Stimulated activated CD4-positive, alpha-beta T cell treated with anti-CD3 and anti-CD28 coated beads, Interleukin-15, amount 100 ng/mL, for 1 hour (primary cell): ENCODE measurements at regions not wholly inside any gene's neighbourhood (a gene's known extent, or its start where the extent isn't known, plus 50 kb on each side); places are given as distances from the start of the nearest gene placed in this dataset.
"Not testable (repeated sequence)": the region's sequence is repeated elsewhere in the genome, so short reads cannot be mapped to it uniquely, and the experiment has no call there.

ENCODE experiments used
- DNase-seq, 2 donors: peaks; one replicate each; pipeline ENCODE4 v3.0.0-alpha.2; 2020; ENCODE audit warnings: low read depth in 1 of 2, low spot score in 1 of 2

DNA sequence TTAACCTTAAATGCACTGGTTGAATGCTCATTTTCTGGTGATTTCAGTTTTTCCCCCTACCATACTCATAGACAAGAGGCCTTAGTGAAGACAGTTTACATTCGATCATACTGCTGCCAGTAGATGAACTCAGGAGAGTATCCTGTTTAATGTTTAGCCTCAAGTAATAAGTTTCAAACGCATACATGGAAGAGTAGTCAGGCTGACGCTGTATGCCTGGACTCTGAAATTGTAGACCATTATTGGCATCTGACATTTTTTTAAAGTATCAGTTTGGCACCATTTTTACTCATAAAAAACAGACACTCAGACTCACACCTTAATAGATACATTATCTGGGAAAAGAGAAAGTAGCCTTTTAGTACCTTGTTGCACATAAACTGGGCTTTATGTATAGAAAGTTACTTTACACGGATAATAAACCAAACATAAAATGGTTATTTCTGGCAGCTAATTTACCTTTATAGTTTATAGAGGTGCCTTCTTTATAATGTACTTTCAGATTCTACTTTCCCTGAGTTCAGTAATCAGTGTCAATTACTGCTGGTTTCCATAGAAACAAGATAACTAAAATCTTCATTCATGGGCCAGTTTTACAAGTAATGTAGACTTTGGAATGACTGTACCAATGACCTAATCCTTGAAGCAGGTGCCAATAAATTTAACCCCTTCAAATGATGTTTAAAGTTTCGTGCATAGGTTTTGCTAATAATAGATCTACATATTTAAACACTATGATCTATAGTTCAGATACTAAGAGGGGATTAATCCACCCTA lies 183.8 kb upstream of the ITGA1 start:
- DNase-seq, result no peak

DNA sequence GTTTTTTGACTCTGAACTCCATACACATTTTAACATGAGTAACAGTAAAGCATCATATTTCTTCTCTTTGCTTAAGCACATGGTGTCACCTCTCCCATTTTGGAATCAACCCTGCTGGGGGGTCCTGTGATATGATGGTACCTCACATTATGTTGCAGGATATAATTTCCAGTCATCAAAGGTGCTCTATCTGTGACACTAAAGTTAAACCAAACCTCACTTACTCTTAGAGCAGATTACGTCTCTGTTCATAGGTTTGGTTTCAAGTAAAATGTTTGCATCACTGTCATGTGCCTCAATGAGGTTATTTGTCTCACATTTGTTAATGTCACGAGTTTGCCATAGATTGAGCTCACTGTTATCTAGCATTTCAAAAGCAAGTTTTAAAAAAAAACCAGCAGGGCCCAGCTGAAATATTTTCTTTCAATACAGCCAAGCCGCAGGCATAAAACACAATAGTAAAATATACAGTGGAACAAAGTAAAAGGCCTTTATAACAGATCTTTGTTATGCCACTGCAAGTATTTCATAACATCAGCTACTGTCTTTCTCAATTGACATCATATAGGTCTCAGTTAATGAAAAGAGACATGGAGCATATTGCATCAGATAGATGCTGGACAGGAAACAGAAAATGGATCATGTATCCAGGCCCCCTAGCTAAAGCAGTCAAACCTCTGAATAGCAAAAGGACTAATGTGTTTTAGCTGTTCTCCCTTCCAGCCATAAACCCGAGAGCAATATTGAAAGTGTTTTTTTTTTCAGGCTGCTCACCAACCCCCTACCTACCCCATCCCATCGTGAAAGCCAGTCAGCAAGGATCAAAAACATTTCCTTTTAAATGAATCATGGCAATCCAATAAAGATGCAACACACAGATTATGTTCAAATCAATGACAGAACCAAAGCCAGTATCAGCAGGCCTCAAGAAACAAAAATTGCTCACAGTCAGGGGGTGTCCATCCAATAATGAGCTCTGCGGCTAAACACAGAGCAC lies 182.1 kb upstream of the ITGA1 start:
- no peak for DNase-seq

DNA sequence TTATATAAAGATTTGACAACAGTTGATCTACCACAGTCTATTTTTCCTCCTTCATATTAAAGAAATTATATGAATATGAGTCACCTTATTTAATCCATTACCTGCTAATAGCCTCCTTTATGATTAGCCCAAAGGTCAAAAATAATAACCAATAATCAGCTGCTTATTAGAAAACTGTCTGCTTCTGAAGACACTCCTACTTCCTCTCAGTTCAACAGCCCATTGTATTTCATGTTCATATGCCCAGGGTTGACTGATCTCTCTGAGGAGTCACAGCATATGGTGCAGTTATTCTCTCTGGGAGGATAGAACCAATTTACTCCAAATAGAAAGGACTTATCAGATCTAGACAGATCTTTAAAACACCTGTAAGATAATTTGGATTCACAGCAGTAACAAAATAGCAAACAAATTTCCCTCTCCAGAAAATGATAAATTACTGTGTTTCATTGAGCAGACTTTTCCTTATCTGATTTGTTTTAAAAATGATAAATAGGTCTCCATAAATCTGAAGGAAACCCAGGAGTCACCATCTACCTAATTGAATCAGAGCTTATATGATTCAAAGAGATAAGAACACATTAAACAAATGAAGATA lies 180.4 kb upstream of the ITGA1 start:
- DNase-seq, result no peak

DNA sequence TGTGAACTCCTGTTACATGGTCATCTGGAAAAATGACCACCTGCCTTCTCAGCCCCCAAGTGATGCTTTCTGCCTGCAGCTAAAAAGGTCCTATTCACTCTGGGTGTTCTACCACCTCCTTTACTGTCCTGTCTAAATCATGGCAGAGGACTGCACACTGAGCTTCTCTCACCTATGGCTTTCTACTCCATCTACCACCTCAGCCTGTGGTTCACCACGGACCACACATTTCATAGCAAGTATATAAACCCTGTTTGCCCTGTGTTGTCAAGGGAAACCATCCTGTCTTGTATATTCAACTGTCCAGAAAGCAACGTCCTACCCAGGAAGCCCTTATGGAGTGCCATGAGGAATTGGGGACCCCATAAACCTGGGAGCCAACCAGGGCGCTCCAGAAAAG lies 167.4 kb upstream of the ITGA1 start:
- DNase-seq, result no peak

DNA sequence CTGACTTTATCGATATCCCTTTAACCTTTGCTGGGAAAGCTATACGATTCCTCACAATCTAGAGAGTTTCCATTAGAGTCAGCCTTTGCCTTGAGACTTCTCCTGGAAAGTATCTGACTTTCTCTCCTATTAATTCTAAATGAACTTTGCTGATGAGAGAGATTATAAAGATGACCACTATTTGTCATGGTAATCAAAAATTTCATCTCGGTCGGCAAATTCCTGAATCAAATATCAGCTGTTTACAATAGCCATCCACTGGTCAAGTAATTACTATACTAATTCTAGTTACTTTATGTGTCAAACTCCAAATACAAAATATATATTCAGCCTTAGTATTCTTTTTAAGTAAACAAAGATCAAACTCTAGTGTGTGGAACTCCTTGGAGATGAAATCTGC lies 164.4 kb upstream of the ITGA1 start:
- DNase-seq, result no peak

DNA sequence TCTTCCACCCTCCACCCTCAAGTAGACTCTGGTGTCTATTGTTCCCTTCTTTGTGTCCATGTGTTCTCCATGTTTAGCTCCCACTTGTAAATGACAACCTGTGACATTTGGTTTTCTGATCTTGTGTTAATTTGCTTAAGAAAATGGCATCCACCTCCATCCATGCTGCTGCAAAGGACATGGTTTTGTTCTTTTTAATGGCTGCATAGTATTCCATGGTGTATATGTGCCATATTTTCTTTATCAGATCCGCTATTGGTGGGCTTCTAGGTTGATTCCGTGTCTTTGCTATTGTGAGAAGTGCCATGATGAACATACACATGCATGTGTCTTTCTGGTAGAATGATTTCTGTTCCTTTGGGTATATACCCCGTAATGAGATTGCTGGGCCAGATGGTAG lies 163.4 kb upstream of the ITGA1 start:
- no peak for DNase-seq

DNA sequence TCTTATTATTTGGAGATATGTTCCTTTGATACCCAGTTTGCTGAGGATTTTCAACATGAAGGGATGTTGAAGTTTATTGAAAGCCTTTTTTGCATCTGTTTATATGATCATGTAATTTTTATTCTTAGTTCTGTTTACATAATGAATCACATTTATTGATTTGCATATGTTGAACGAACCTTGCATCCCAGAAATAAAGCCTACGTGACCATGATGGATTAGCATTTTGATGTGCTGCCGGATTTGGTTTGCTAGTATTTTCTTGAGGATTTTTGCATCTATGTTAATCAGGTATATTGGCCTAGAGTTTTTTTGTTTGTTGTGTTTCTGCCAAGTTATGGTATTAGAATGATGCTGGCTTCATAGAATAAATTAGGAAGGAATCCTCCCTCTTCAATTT lies 161.4 kb upstream of the ITGA1 start:
- DNase-seq, result no peak

DNA sequence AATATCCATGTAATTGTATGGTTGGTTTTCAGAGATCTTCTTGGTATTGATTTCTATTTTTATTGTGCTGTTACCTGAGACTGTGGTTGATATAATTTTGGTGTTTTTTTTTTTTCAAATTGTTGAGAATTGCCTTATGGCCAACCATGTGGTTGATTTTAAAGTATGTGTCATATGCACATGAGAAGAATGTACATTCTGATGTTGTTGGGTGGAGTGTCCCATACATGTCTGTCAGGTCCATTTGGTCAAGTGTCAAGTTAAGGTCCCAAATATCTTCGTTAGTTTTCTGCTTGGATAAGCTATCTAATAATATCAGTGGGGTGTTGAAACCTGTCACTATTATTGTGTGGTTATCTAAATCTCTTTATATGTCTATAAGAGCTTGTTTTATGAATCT lies 160.0 kb upstream of the ITGA1 start:
- DNase-seq, result no peak

DNA sequence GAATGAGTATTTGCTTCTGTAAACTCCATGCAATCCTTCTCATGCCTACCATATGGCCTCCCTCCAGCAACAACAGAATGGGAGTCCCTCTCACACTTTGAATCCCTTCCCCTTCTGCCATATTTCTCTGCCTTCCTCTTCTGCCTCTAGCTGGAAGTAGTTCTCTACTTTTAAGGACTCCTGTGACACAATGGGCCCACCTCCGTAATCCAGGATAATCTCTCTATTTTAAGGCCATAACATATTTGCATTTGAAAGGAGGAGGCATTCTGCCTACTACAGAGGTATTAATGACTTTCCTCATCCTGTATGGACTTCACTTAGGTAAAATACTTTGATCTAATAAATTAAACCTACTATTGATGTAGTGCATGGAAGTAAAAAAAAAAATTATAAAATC lies 155.4 kb upstream of the ITGA1 start:
- DNase-seq, result no peak

DNA sequence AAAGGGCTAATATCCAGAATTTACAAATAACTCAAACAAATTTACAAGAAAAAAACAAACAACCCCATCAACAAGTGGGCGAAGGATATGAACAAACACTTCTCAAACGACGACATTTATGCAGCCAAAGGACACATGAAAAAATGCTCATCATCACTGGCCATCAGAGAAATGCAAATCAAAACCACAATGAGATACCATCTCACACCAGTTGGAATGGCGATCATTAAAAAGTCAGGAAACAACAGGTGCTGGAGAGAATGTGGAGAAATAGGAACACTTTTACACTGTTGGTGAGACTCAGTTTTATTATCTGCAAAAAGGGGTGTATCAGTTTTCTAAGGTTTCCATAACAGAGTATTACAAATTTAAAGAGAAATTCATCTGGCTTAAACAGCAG lies 153.5 kb upstream of the ITGA1 start:
- not testable (repeated sequence) for DNase-seq

DNA sequence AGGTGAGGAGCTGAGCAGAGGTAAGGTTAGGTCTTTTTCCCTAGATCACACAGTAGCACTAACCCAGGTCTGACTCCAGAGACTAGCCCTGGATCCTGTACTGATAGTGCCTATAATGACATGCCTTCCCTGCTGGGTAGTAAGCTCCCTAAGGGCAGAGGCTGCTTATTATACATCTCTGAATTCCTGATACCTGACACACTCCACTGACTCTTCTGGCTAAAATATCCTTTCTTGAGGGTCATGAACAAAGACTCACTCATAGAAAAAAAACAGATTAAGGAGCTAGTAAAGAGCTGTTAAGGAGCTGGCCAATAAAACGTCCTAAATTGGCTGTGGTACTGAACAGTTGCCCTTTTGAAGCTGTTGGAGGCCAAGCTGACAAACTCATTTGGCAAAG lies 149.0 kb upstream of the ITGA1 start:
- DNase-seq, result no peak

DNA sequence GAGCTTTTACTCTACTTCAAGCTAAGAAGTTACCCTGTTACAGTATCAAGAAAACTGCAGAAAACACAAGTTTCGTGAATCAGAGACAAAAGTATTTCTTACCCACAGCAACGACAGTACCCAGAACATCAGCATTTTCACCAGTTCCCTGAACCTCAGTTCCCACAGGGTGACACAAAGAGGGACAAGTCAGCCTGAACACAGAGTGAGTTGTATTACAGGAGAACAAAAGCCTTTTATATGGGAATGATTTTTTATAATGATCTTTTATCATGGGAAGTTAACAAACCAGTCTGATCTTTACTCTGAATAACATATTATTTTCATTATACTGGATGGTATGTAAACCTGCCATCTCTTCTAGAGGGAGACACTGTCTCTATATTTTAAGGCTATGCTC lies 139.0 kb upstream of the ITGA1 start:
- no peak for DNase-seq

DNA sequence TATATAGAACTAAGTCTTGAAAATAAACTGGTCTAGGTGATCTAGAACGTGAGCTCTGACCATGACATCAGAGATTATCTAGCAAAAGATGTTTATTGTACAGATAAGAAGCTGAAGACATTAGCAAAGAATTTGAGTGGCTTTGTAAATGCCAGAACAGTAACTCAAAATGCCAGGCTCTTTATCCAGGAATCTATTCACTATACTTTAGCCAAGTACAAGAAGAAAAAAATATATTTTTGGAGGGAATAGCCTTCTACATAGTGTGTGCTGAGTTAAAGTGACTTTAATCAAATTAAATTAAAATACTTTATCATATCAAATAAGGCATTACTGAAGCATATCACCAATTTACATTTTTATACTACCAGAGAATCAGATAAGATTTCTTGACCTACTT lies 132.6 kb upstream of the ITGA1 start:
- no peak for DNase-seq

DNA sequence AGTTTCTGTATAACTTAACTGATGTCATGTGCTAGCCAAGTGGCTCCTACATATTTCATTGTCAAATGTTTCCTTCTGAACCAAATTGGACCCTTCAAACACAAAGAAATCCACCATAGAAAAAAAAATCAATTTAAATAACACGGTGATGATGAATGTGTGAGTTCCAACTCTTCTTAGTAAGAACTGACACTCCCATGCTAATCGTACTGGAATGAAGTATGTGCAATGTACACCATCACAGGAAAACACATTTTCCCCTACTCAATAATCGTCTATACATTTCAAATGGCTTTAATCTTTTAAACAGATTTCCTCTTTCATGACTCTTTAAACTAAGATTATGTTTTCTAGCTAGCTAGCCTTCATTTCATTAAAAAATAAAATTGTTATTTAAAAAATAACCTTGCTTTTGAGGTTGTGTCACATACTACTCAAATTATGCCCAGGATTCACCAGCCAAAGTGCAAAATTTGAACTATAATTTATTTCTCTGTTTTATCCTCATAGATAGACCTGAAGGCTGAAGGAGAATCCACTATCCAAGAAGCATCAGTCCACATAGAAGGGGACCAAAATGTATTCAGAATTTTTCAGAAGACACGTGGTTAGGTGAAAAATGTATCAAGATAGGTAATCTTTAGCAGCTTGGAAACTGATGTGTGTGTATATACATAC lies 131.0 kb upstream of the ITGA1 start:
- no peak for DNase-seq

DNA sequence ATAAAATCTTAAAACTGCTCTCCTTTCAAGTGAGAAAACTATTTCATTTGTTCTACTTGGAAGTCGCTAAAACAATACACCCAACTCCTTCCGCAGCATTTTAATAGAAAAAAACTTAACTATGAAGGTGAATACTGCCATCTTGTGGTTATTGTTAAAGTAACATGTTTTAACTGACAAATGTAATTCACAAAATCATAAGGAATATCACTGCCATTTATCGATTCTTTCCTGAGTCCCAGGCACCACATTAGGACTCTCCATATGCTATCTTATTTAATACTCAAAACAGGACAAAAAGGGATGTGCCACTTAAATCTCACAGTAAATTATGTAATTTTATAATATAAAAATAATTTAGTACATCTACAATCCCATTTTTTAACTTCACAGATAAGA lies 130.5 kb upstream of the ITGA1 start:
- DNase-seq, result no peak

DNA sequence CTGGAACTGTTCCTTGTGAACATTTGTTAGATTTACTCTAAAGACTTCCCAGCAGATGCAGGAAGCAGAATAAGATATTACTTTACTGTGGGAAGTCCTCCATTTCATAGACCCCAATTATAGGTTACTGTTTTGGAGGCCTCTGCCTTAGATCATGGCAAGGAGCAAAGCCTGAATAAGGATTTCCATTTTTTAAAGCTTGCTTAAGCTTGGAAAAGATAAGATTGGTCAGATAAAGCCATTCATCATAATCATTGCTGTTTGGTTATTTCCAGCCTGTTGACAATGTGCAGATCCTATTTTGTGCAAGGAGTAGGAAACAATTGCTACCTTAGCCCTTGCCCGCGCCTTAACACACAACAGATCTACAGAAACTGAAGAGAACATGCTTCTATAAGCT lies 129.5 kb upstream of the ITGA1 start:
- DNase-seq, result no peak

DNA sequence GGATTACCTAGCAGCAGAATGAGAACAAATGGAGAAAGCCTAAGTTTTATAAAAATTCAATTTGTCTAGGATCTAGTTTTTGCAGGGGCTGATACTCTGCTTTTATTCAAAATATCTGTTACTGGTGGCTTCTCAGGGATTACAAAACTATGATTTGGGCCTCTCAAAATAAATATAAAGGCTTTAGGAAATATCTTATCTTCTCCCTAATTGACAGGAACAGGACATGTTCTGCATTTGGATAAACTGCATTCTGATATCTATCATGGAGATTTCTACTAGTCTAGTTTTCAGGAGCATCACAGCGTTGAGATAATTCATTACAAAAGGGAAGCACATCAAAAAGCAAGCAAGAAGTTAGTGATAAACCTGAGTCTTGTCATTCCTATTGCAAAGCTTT lies 127.1 kb upstream of the ITGA1 start:
- no peak for DNase-seq

DNA sequence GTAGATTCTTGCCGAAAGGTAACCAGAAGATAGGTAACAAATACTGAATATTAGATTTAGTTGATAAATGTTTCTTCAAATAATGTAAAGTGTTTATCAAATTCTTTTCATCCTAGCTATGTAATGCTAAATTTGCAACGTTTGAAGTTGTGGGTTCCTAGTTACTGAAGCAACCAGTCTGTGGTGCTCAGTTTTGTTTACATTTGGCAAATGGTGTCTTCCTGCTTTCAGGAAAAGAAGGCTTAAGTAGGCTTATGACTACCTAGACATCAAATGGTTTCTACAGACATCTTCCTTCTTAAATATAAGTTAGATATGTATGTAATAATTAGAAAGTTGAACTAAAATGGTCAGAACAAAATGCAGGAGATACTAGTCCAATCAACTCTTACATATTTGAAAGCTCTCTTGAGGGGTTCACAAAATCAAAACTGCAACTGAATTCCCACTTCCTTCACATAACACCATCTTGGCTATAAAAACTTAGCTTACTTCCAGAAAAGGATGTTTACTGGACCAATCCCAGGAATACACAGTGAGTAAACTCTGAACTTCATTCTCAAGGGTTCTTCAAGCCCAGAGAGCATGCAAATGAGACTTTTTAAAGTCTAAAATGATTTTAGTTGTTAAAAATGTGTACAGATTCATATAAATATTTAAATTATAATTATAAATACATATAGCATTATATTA lies 125.7 kb upstream of the ITGA1 start:
- DNase-seq, result no peak

DNA sequence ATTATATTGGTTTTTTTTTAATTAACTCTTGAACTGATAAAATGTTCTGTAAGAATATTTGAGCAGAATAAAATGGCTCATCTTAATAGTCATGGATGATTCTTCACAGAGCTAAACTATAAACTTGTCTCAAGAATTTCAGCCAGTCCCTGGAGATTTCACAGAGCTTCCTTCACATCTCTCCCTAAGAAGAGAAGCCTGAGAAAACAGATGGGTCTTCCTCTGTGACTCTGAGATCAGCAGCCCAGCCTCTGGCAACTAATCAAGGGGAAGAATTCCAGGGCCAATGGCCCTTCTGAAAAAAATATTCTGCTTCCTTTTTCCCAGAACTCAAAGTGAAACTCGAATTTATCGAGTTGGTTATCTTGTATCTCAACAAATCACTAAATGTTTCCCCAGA lies 122.2 kb upstream of the ITGA1 start:
- no peak for DNase-seq

DNA sequence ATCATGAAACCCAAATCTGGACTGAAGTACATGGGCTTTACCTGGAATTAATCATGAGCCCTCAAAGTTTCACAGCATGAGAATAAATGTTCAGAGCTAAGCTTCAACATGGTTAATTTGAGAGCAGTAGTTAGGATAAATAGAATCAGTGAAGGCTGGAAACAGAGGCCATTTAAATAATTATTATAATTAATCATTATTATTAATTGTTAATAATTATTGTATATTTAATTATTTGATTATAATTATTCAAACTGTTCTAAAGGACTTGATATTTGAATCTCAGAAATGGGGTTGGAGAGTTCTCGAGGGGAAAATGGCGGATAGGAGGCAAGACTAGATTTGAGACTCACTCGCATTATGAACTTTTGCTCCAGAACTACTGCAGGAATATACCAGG lies 119.6 kb upstream of the ITGA1 start:
- DNase-seq, result no peak
